PC-3 (cell line): ENCODE measurements at regions not wholly inside any gene's neighbourhood (a gene's known extent, or its start where the extent isn't known, plus 50 kb on each side); places are given as distances from the start of the nearest gene placed in this dataset.

ENCODE experiments used
- ATAC-seq: fragments of 200-7000 bp; cut with Tn5 transposase; 2 replicates; pipeline ENCODE4 v1.9.1; 2020; ENCODE audit warnings: mild to moderate bottlenecking, moderate library complexity
- BruUV-seq: library from RNA; stranded (reverse); fragments of 400-500 nt; replicated peaks from 2 replicates; lab custom pipeline; 2021; lab: Mats Ljungman, UMichigan
- CTCF ChIA-PET: fragments of 300-600 bp; sonication (Branson Sonifier 250); formaldehyde crosslinking; loops from one replicate; lab custom pipeline; 2022; ENCODE audit warnings: antibody characterized with exemption; lab: Charles Lee
- POLR2A ChIA-PET: fragments of 300-600 bp; sonication (Branson Sonifier 250); formaldehyde crosslinking; loops from one replicate; lab custom pipeline; 2022; ENCODE audit warnings: antibody characterized with exemption; ENCODE audit not compliant: unreplicated experiment; lab: Charles Lee
- DNase-seq: peaks from one replicate; pipeline ENCODE4 v3.0.0-alpha.2; 2015
- H2AFZ ChIP-seq: fragments of 300-600 bp; sonication (generic); 2 replicates; pipeline ENCODE4 v1.6.0; 2016; ENCODE audit warnings: antibody characterized with exemption, low read length
- H3F3A ChIP-seq: fragments of 300-600 bp; sonication (generic); one replicate; pipeline ENCODE4 v1.6.0; 2017; ENCODE audit warnings: antibody characterized with exemption, low read length, control low read depth, mild to moderate bottlenecking; ENCODE audit not compliant: unreplicated experiment
- H3K27ac ChIP-seq: fragments of 300-600 bp; sonication (generic); 2 replicates; pipeline ENCODE4 v1.5.1; 2016; ENCODE audit warnings: mild to moderate bottlenecking, low read length
- H3K27me3 ChIP-seq: fragments of 300-600 bp; sonication (generic); 2 replicates; pipeline ENCODE4 v1.6.1; 2016; ENCODE audit warnings: low read length, mixed read lengths
- H3K36me3 ChIP-seq: fragments of 300-600 bp; sonication (generic); 2 replicates; pipeline ENCODE4 v1.6.1; 2016; ENCODE audit warnings: low read depth, mixed run types, low read length, mixed read lengths
- H3K4me1 ChIP-seq: fragments of 300-600 bp; sonication (generic); 2 replicates; pipeline ENCODE4 v1.5.1; 2016; ENCODE audit warnings: low read length; ENCODE audit not compliant: insufficient read depth
- H3K4me2 ChIP-seq: fragments of 300-600 bp; sonication (generic); 2 replicates; pipeline ENCODE4 v1.6.0; 2016; ENCODE audit warnings: low read length
- H3K4me3 ChIP-seq: fragments of 300-600 bp; sonication (generic); 2 replicates; pipeline ENCODE4 v1.5.1; 2016; ENCODE audit warnings: mild to moderate bottlenecking, low read length, mixed read lengths
- H3K79me2 ChIP-seq: fragments of 300-600 bp; sonication (generic); 2 replicates; pipeline ENCODE4 v1.6.1; 2017; ENCODE audit warnings: low read length, mixed read lengths
- H3K9ac ChIP-seq: fragments of 300-600 bp; sonication (generic); 2 replicates; pipeline ENCODE4 v1.6.0; 2016; ENCODE audit warnings: mild to moderate bottlenecking, low read length
- H3K9me2 ChIP-seq: fragments of 300-600 bp; sonication (generic); replicated peaks from 2 replicates; pipeline ENCODE4 v1.6.1; 2016; ENCODE audit warnings: mixed run types, low read length, mixed read lengths
- H3K9me3 ChIP-seq: fragments of 300-600 bp; sonication (generic); 2 replicates; pipeline ENCODE4 v1.6.1; 2016; ENCODE audit warnings: low read length, mixed read lengths
- H4K20me1 ChIP-seq: fragments of 300-600 bp; sonication (generic); 2 replicates; pipeline ENCODE4 v1.6.1; 2016; ENCODE audit warnings: low read length, mixed read lengths
- EZH2 ChIP-seq: fragments of 300-600 bp; sonication (generic); IDR thresholded peaks from one replicate; pipeline ENCODE4 v1.6.1; 2017; ENCODE audit warnings: antibody characterized with exemption, mild to moderate bottlenecking, low read length; ENCODE audit not compliant: unreplicated experiment
- EZH2phosphoT487 ChIP-seq: fragments of 300-600 bp; sonication (generic); IDR thresholded peaks from 2 replicates; pipeline ENCODE4 v1.6.1; 2018; ENCODE audit warnings: mild to moderate bottlenecking, antibody characterized with exemption, low read length, borderline replicate concordance
- intact Hi-C: fragments of 100-400 bp; cut with micrococcal nuclease; formaldehyde crosslinking; loops from 2 replicates; pipeline ENCODE4 v1.9.0; 2023
- TF ChIP-seq, protein P1 (sequence below): fragments of 300-600 bp; sonication (generic); conservative IDR thresholded peaks from 2 replicates; pipeline ENCODE4 v1.5.1; 2017; ENCODE audit warnings: antibody characterized with exemption, low read depth, mild to moderate bottlenecking, low read length

DNA sequence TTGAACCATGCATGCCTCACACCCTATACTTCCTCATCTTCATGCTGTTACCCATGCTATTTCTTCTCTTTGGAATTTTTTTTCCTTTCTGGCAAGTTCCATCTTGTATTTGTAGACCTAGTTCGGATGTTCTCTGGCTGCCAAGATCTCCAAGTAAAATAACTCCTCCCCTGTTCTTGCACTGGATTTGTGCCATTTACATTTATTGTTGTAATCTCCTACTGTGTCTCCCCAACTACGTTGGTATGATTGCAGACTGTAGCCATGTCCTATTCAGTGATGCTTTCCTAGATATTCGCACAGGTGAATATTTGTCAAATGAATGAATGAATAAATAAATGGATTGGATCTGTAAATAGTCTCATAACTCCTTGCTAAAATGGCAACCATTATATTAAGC lies 546.0 kb downstream of the MN1 start:
- DNase-seq (no peak), ATAC-seq (no peak)
- Histone ChIP-seq H3K27ac (no peak overlapping the region), H3K4me2 (no peak overlapping the region), H3K4me3 (no peak overlapping the region), H3K9me3 (no peaks in the 10 kb centered on the region), H3K4me1 (no peaks in the 10 kb centered on the region), H3K9me2 (no peaks in the 10 kb centered on the region), H3K27me3 (no peaks in the 10 kb centered on the region), H3K79me2 (no peaks in the 10 kb centered on the region), H3K36me3 (no peaks in the 10 kb centered on the region), H4K20me1 (no peaks in the 10 kb centered on the region), H3K9ac (no peak overlapping the region), H3F3A (no peaks in the 10 kb centered on the region), H2AFZ (no peak overlapping the region)
- intact Hi-C loops, result no loop called here
- no TSS peak for BruUV-seq
- TF ChIP-seq EZH2 (no peak), EZH2phosphoT487 (no peak)
- TF ChIP-seq, protein P1, sequence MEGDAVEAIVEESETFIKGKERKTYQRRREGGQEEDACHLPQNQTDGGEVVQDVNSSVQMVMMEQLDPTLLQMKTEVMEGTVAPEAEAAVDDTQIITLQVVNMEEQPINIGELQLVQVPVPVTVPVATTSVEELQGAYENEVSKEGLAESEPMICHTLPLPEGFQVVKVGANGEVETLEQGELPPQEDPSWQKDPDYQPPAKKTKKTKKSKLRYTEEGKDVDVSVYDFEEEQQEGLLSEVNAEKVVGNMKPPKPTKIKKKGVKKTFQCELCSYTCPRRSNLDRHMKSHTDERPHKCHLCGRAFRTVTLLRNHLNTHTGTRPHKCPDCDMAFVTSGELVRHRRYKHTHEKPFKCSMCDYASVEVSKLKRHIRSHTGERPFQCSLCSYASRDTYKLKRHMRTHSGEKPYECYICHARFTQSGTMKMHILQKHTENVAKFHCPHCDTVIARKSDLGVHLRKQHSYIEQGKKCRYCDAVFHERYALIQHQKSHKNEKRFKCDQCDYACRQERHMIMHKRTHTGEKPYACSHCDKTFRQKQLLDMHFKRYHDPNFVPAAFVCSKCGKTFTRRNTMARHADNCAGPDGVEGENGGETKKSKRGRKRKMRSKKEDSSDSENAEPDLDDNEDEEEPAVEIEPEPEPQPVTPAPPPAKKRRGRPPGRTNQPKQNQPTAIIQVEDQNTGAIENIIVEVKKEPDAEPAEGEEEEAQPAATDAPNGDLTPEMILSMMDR, result no peak
- ChIA-PET CTCF (no interaction called here), POLR2A (no interaction called here)

DNA sequence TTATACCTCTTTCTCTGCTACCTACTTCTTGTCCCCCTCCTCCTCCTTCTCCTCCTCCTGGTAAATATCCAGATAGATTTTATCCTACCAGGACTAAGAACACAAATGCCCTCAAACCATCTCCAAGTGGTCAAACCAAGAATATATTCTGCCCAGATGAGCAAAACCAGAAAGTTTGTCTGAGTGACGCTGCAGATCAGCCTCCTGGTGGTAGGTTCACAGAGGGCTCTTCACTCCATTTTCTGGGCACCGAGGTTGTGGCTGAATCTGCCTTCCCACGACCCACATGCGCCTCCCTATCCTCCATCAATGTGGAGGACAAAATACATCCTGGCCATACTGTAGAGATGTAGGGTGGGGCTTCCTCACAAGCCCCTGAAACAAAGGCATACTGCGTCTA lies 543.6 kb downstream of the MN1 start:
- TF ChIP-seq, protein P1, result no peak
- no peak for TF ChIP-seq EZH2phosphoT487
- TF ChIP-seq EZH2, result no peak
- no peaks in the 10 kb centered on the region for H4K20me1 ChIP-seq
- no peak overlapping the region for H2AFZ ChIP-seq
- H3K27ac ChIP-seq, result no peak overlapping the region
- no peaks in the 10 kb centered on the region for H3K36me3 ChIP-seq
- no peak for ATAC-seq
- intact Hi-C loops, result no loop called here
- H3K9ac ChIP-seq, result no peak overlapping the region
- ChIA-PET CTCF (no interaction called here), POLR2A (no interaction called here)
- H3K79me2 ChIP-seq, result no peaks in the 10 kb centered on the region
- H3K27me3 ChIP-seq, result no peaks in the 10 kb centered on the region
- no peak overlapping the region for H3K4me3 ChIP-seq
- H3F3A ChIP-seq, result no peaks in the 10 kb centered on the region
- no peaks in the 10 kb centered on the region for H3K9me3 ChIP-seq
- no peaks in the 10 kb centered on the region for H3K4me1 ChIP-seq
- DNase-seq, result no peak
- BruUV-seq, result no TSS peak
- no peaks in the 10 kb centered on the region for H3K9me2 ChIP-seq
- no peak overlapping the region for H3K4me2 ChIP-seq

DNA sequence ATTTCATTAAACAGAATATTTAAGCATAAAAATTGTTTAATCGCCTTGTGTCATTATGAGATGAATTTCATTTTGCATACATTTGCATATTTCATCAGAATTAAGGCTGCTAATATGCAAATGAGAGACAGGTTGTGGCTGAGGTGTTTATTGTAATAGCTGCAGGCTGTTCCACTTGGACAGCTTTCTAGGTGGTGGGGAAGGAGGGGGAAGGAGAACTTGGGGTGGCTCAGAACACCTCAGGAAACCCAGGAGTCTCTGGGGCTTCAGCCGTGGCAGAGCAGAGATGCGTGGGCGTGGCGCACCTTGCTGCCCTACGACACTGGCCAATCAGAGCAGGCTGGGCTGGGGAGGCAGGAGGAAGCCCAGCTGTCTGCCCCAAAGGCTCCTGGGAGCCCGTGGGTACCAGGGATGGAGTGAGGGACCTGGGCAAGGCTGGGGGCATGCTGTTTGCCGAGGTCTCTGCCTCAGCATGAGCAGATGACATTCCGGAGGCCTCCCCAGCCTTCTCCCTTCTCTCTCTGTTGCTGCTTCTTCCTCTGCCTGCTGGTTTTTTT lies 542.9 kb downstream of the MN1 start:
- intact Hi-C loops, result no loop called here
- Histone ChIP-seq H3K4me2 (no peak overlapping the region), H3K27me3 (no peaks in the 10 kb centered on the region), H3K9me2 (no peaks in the 10 kb centered on the region), H2AFZ (no peak overlapping the region), H3K9me3 (no peaks in the 10 kb centered on the region), H3K4me3 (no peak overlapping the region), H3K36me3 (no peaks in the 10 kb centered on the region), H3K4me1 (no peaks in the 10 kb centered on the region), H3K27ac (no peak overlapping the region), H3F3A (no peaks in the 10 kb centered on the region), H3K9ac (no peak overlapping the region), H3K79me2 (no peaks in the 10 kb centered on the region), H4K20me1 (no peaks in the 10 kb centered on the region)
- POLR2A ChIA-PET, result no interaction called here
- DNase-seq, result no peak
- TF ChIP-seq, protein P1, result no peak
- TF ChIP-seq EZH2 (no peak), EZH2phosphoT487 (no peak)
- ATAC-seq, result no peak
- no TSS peak for BruUV-seq
- CTCF ChIA-PET, result no interaction called here
